GM23248 (cell line): ENCODE measurements at regions not wholly inside any gene's neighbourhood (a gene's known extent, or its start where the extent isn't known, plus 50 kb on each side); places are given as distances from the start of the nearest gene placed in this dataset.

Experiments used
- DNase-seq: peaks from one replicate; pipeline ENCODE4 v3.0.0-alpha.2; 2015
- H2AFZ ChIP-seq: fragments of 200-600 bp; sonication (generic); 2 replicates; pipeline ENCODE4 v1.6.1; 2016; ENCODE audit warnings: antibody characterized with exemption
- H3F3A ChIP-seq: fragments of 200-600 bp; sonication (generic); 2 replicates; pipeline ENCODE4 v1.6.1; 2016; ENCODE audit warnings: mild to moderate bottlenecking, antibody characterized with exemption, mixed run types; ENCODE audit not compliant: insufficient read depth
- H3K27ac ChIP-seq: fragments of 200-600 bp; sonication (generic); 2 replicates; pipeline ENCODE4 v1.5.1; 2016; ENCODE audit warnings: mild to moderate bottlenecking
- H3K27me3 ChIP-seq: fragments of 200-600 bp; sonication (generic); replicated peaks from 2 replicates; pipeline ENCODE4 v1.6.1; 2016; ENCODE audit warnings: mild to moderate bottlenecking; ENCODE audit not compliant: insufficient read depth
- H3K36me3 ChIP-seq: fragments of 200-600 bp; sonication (generic); 2 replicates; pipeline ENCODE4 v1.6.1; 2016; ENCODE audit warnings: low read depth, mild to moderate bottlenecking
- H3K4me1 ChIP-seq: fragments of 200-600 bp; sonication (generic); 2 replicates; pipeline ENCODE4 v1.6.1; 2016; ENCODE audit warnings: mild to moderate bottlenecking; ENCODE audit not compliant: insufficient read depth
- H3K4me2 ChIP-seq: fragments of 200-600 bp; sonication (generic); one replicate; pipeline ENCODE4 v1.6.1; 2016; ENCODE audit warnings: mild to moderate bottlenecking; ENCODE audit not compliant: unreplicated experiment
- H3K4me3 ChIP-seq: fragments of 200-600 bp; sonication (generic); 2 replicates; pipeline ENCODE4 v1.5.1; 2016; ENCODE audit warnings: mild to moderate bottlenecking
- H3K79me2 ChIP-seq: fragments of 200-600 bp; sonication (generic); 2 replicates; pipeline ENCODE4 v1.6.1; 2016; ENCODE audit warnings: mild to moderate bottlenecking; ENCODE audit not compliant: insufficient read depth
- H3K9ac ChIP-seq: fragments of 200-600 bp; sonication (generic); 2 replicates; pipeline ENCODE4 v1.6.1; 2016; ENCODE audit warnings: mild to moderate bottlenecking
- H3K9me2 ChIP-seq: fragments of 200-600 bp; sonication (generic); 2 replicates; pipeline ENCODE4 v1.6.1; 2016; ENCODE audit warnings: mixed run types, mild to moderate bottlenecking, moderate library complexity; ENCODE audit not compliant: insufficient read depth
- H3K9me3 ChIP-seq: fragments of 200-600 bp; sonication (generic); one replicate; pipeline ENCODE4 v1.6.1; 2017; ENCODE audit warnings: low read depth
- H4K20me1 ChIP-seq: fragments of 200-600 bp; sonication (generic); 2 replicates; pipeline ENCODE4 v1.6.0; 2016; ENCODE audit not compliant: insufficient read depth
- EZH2 ChIP-seq: fragments of 200-600 bp; sonication (generic); IDR thresholded peaks from 2 replicates; pipeline ENCODE4 v1.6.1; 2018; ENCODE audit warnings: antibody characterized with exemption, mild to moderate bottlenecking; ENCODE audit not compliant: insufficient read depth, poor library complexity, severe bottlenecking
- EZH2phosphoT487 ChIP-seq: fragments of 200-600 bp; sonication (generic); IDR thresholded peaks from 2 replicates; pipeline ENCODE4 v1.6.1; 2018; ENCODE audit warnings: antibody characterized with exemption, moderate library complexity, mild to moderate bottlenecking, low read depth; ENCODE audit not compliant: insufficient read depth
- WGBS, 2 experiments: methylation state at CpG; one replicate each; pipeline ENCODE4 v1.1.6; 2015 to 2017; ENCODE audit warnings: low lambda C conversion rate in 2 of 2, low coverage in 1 of 2; ENCODE audit errors: missing lambda C conversion rate in 2 of 2; 5-methylcytosine and 5-hydroxymethylcytosine counted together
- in situ Hi-C: fragments of 300-500 bp; cut with MboI; formaldehyde crosslinking; loops from 2 replicates; pipeline ENCODE4 v1.15.0; 2020

DNA sequence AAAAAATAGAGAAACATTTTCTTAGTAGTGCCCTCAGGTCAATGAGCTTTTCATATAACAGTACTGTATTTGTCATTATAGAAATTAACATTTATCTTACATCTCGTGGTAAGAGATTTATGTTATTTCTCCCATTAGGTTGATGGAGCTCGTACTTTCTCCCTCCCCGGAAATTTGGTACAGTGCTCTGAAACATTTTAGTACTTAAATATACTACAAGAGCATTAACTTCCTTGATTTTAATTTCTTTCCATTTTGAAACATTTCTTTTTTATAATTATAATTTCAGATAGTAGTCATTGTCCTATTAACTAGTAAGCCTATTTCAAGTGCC, 205.4 kb downstream of the MBL2 start:
- WGBS, 2 experiments, result 61 to 65% methylated on average over 3 of the region's 3 CpGs
- peaks cover 30% of the 10 kb centered on the region for H3F3A ChIP-seq
- in situ Hi-C loops, result loop anchor here (5.0 kb wide), 1 partner anchor 260 kb away; no protein-coding TSS in a partner anchor
- no peak overlapping the region for H2AFZ ChIP-seq
- no peak overlapping the region for H3K27ac ChIP-seq
- H3K36me3 ChIP-seq, result no peaks in the 10 kb centered on the region
- TF ChIP-seq EZH2phosphoT487, result no peak
- no peak for TF ChIP-seq EZH2
- DNase-seq, result no peak
- H3K4me1 ChIP-seq, result peaks cover 58% of the 10 kb centered on the region
- no peak overlapping the region for H3K4me3 ChIP-seq
- H3K9ac ChIP-seq, result no peak overlapping the region
- H3K4me2 ChIP-seq, result no peak overlapping the region
- H3K79me2 ChIP-seq, result no peaks in the 10 kb centered on the region
- no peaks in the 10 kb centered on the region for H3K9me3 ChIP-seq
- H4K20me1 ChIP-seq, result no peaks in the 10 kb centered on the region
- H3K9me2 ChIP-seq, result no peaks in the 10 kb centered on the region
- H3K27me3 ChIP-seq, result no peaks in the 10 kb centered on the region

DNA sequence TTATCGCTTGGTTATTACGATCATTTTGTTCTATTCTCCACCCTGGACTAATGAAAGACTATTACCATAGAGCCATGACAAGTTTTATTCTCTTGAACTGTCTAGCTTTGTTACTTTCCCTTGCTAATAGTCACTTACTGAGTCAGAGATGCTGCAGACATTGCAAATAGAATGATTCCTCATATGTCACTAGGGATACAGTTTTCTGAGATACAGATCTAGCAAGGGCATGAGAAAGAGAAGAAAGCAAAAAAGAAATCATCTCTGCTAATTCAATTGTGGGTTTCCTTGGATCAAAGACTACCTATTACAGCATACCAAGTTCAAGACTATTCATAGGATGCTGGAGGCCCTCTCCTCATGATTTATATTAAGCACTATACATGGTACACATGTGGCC, 204.3 kb downstream of the MBL2 start:
- Histone ChIP-seq H3K27ac (peak overlapping the region; percentile 51), H3K36me3 (no peaks in the 10 kb centered on the region), H2AFZ (peak overlapping the region; percentile 28), H3K9me2 (no peaks in the 10 kb centered on the region), H3K4me1 (peaks cover 59% of the 10 kb centered on the region), H3F3A (peaks cover 30% of the 10 kb centered on the region), H3K9ac (0 out of 2 replicates have a peak overlapping the region, but pooled peaks have one; percentile 12), H4K20me1 (no peaks in the 10 kb centered on the region), H3K9me3 (no peaks in the 10 kb centered on the region), H3K27me3 (no peaks in the 10 kb centered on the region), H3K79me2 (no peaks in the 10 kb centered on the region), H3K4me2 (peak overlapping the region; percentile 28), H3K4me3 (no peak overlapping the region)
- TF ChIP-seq EZH2, result no peak
- in situ Hi-C loops, result loop anchor here (5.0 kb wide), 1 partner anchor 261 kb away; no protein-coding TSS in a partner anchor
- WGBS, 2 experiments, result 50 to 65% methylated on average over 2 of the region's 2 CpGs
- DNase-seq, result peak; percentile 84

GRCh38 chr10:52570490-52570889, 202.1 kb downstream of the MBL2 start:
- Histone ChIP-seq H3K4me1 (peaks cover 59% of the 10 kb centered on the region), H3K36me3 (no peaks in the 10 kb centered on the region), H4K20me1 (no peaks in the 10 kb centered on the region), H3K27ac (no peak overlapping the region), H3K9ac (no peak overlapping the region), H3K4me3 (no peak overlapping the region), H3K27me3 (no peaks in the 10 kb centered on the region), H3F3A (peaks cover 30% of the 10 kb centered on the region), H3K4me2 (no peak overlapping the region), H3K79me2 (no peaks in the 10 kb centered on the region), H3K9me2 (no peaks in the 10 kb centered on the region), H3K9me3 (no peaks in the 10 kb centered on the region), H2AFZ (no peak overlapping the region)
- DNase-seq, result no peak
- 54 to 73% methylated on average over 1 of the region's 1 CpG for WGBS, 2 experiments
- in situ Hi-C loops, result no loop called here
- TF ChIP-seq EZH2, result no peak
- no peak for TF ChIP-seq EZH2phosphoT487

DNA sequence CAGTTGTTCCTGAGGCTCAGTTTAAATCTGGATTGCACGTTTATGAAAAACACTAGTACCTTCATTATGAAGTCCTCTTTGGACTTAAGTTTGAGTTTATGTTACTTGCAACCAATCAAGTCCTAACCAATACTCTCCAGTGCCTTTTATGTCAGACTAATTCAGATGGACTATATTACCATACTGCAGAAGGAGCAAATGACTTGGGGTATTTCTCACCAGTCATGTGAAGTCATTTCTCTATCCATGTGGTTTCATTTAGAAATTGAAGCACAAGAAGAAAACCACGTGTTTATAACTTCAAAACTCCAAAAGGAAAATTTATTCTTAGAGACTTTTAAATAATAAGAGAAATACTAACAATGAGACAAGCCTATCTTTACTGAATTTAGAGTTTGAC, 201.6 kb downstream of the MBL2 start:
- H3K9me2 ChIP-seq, result no peaks in the 10 kb centered on the region
- H2AFZ ChIP-seq, result no peak overlapping the region
- no peak overlapping the region for H3K9ac ChIP-seq
- TF ChIP-seq EZH2, result no peak
- no peak for TF ChIP-seq EZH2phosphoT487
- no peak overlapping the region for H3K4me3 ChIP-seq
- peaks cover 54% of the 10 kb centered on the region for H3K4me1 ChIP-seq
- in situ Hi-C loops, result no loop called here
- no peaks in the 10 kb centered on the region for H3K9me3 ChIP-seq
- H3K4me2 ChIP-seq, result no peak overlapping the region
- no peaks in the 10 kb centered on the region for H3K79me2 ChIP-seq
- H3F3A ChIP-seq, result peaks cover 30% of the 10 kb centered on the region
- no peaks in the 10 kb centered on the region for H3K36me3 ChIP-seq
- H3K27me3 ChIP-seq, result no peaks in the 10 kb centered on the region
- no peaks in the 10 kb centered on the region for H4K20me1 ChIP-seq
- no peak overlapping the region for H3K27ac ChIP-seq
- 10 to 22% methylated on average over 2 of the region's 2 CpGs for WGBS, 2 experiments
- peak; percentile 43 for DNase-seq
